Mesenchymal stem cell (in vitro differentiated cells and primary cell): ENCODE measurements at regions not wholly inside any gene's neighbourhood (a gene's known extent, or its start where the extent isn't known, plus 50 kb on each side); places are given as distances from the start of the nearest gene placed in this dataset.

ENCODE experiments used
- DNase-seq: peaks from one replicate; pipeline ENCODE4 v3.0.0-alpha.2; 2013
- H2AFZ ChIP-seq: one replicate; pipeline ENCODE4 v1.6.1; 2013; ENCODE audit warnings: low read depth, mild to moderate bottlenecking, control low read depth, inconsistent platforms, low read length, moderate library complexity
- H2AK5ac ChIP-seq: 2 replicates; pipeline ENCODE4 v1.6.1; 2013; ENCODE audit warnings: low read length, moderate library complexity, mild to moderate bottlenecking, inconsistent platforms; ENCODE audit not compliant: severe bottlenecking
- H2BK120ac ChIP-seq: one replicate; pipeline ENCODE4 v1.6.1; 2013; ENCODE audit warnings: low read depth, mild to moderate bottlenecking, inconsistent platforms, low read length, moderate library complexity
- H2BK12ac ChIP-seq, 2 experiments: one replicate each; pipeline ENCODE4 v1.6.1; 2013; ENCODE audit warnings: inconsistent platforms in 2 of 2, low read length in 2 of 2, mild to moderate bottlenecking in 2 of 2, moderate library complexity in 2 of 2, control low read depth in 1 of 2
- H2BK15ac ChIP-seq: one replicate; pipeline ENCODE4 v1.6.1; 2013; ENCODE audit warnings: mild to moderate bottlenecking, low read depth, inconsistent platforms; ENCODE audit not compliant: poor library complexity, severe bottlenecking
- H2BK5ac ChIP-seq: 2 replicates; pipeline ENCODE4 v1.6.1; 2013; ENCODE audit warnings: low read depth, mild to moderate bottlenecking, low read length, control low read depth, inconsistent platforms; ENCODE audit not compliant: poor library complexity, severe bottlenecking
- H3K14ac ChIP-seq, 2 experiments: one replicate each; pipeline ENCODE4 v1.6.1; 2013; ENCODE audit warnings: inconsistent platforms in 2 of 2, low read length in 2 of 2, control low read depth in 1 of 2, mild to moderate bottlenecking in 1 of 2, moderate library complexity in 1 of 2
- H3K18ac ChIP-seq, 2 experiments: one replicate each; pipeline ENCODE4 v1.6.1; 2013; ENCODE audit warnings: inconsistent platforms in 2 of 2, low read length in 2 of 2, control low read depth in 1 of 2, low read depth in 1 of 2, mild to moderate bottlenecking in 1 of 2
- H3K23ac ChIP-seq, 2 experiments: one replicate each; pipeline ENCODE4 v1.6.1; 2013; ENCODE audit warnings: inconsistent platforms in 2 of 2, low read length in 2 of 2, mild to moderate bottlenecking in 2 of 2, moderate library complexity in 2 of 2, control low read depth in 1 of 2
- H3K27ac ChIP-seq: 2 replicates; pipeline ENCODE4 v1.5.1; 2013; ENCODE audit warnings: mild to moderate bottlenecking, moderate library complexity, low read length, control low read depth, inconsistent platforms; ENCODE audit not compliant: poor library complexity, severe bottlenecking
- H3K27me3 ChIP-seq, 2 experiments: 2 replicates each; pipeline versions ENCODE4 v1.6.1 to v1.7.0; 2013; ENCODE audit warnings: low read length in 2 of 2, mild to moderate bottlenecking in 2 of 2, moderate library complexity in 2 of 2, control low read depth in 1 of 2, inconsistent platforms in 1 of 2; ENCODE audit not compliant: control insufficient read depth in 1 of 2, insufficient read depth in 1 of 2
- H3K36me3 ChIP-seq, 2 experiments: 2 replicates each; pipeline versions ENCODE4 v1.6.1 to v1.7.0; 2013; ENCODE audit warnings: low read length in 2 of 2, control low read depth in 1 of 2, inconsistent platforms in 1 of 2, low read depth in 1 of 2, mild to moderate bottlenecking in 1 of 2; ENCODE audit not compliant: insufficient read depth in 2 of 2, control insufficient read depth in 1 of 2
- H3K4ac ChIP-seq, 2 experiments: one replicate each; pipeline ENCODE4 v1.6.1; 2013; ENCODE audit warnings: inconsistent platforms in 2 of 2, low read length in 2 of 2, mild to moderate bottlenecking in 2 of 2, moderate library complexity in 2 of 2, control low read depth in 1 of 2, low read depth in 1 of 2
- H3K4me1 ChIP-seq: 2 replicates; pipeline ENCODE4 v1.6.1; 2013; ENCODE audit warnings: low read depth, low read length, control low read depth; ENCODE audit not compliant: control insufficient read depth, insufficient read depth
- H3K4me2 ChIP-seq: 2 replicates; pipeline ENCODE4 v1.6.1; 2013; ENCODE audit warnings: low read length, mild to moderate bottlenecking, inconsistent platforms; ENCODE audit not compliant: poor library complexity, severe bottlenecking
- H3K4me3 ChIP-seq, 2 experiments: 2 replicates each; pipeline versions ENCODE4 v1.5.1 to v1.7.0; 2013; ENCODE audit warnings: low read length in 2 of 2, mild to moderate bottlenecking in 2 of 2, control low read depth in 1 of 2, low read depth in 1 of 2; ENCODE audit not compliant: insufficient read depth in 1 of 2
- H3K79me1 ChIP-seq: replicated peaks from 2 replicates; pipeline ENCODE4 v1.6.1; 2013; ENCODE audit warnings: mild to moderate bottlenecking, control low read depth, low read length, inconsistent platforms; ENCODE audit not compliant: poor library complexity, severe bottlenecking
- H3K9ac ChIP-seq: 2 replicates; pipeline ENCODE4 v1.7.0; 2013; ENCODE audit warnings: mild to moderate bottlenecking, low read length, moderate library complexity
- H3K9me3 ChIP-seq: 2 replicates; pipeline ENCODE4 v1.7.0; 2013; ENCODE audit warnings: mild to moderate bottlenecking, low read length; ENCODE audit not compliant: control insufficient read depth
- H4K8ac ChIP-seq: one replicate; pipeline ENCODE4 v1.6.1; 2013; ENCODE audit warnings: inconsistent platforms, mild to moderate bottlenecking, low read length, moderate library complexity
- H4K91ac ChIP-seq: one replicate; pipeline ENCODE4 v1.6.1; 2013; ENCODE audit warnings: mild to moderate bottlenecking, low read length, inconsistent platforms
- WGBS: methylation state at CpG from one replicate; pipeline ENCODE4 v1.1.7; 2013; ENCODE audit warnings: mixed read lengths; 5-methylcytosine and 5-hydroxymethylcytosine counted together

GRCh38 chr5:85814596-85814995 is 803.1 kb upstream of the COX7C start:
- H2BK120ac ChIP-seq = no peak overlapping the region

GRCh38 chr5:85823462-85824426 is 794.0 kb upstream of the COX7C start:
- no peak overlapping the region for H2BK120ac ChIP-seq
- no peak overlapping the region for H3K4me3 ChIP-seq
- no peaks in the 10 kb centered on the region for H3K4me1 ChIP-seq
- H3K36me3 ChIP-seq = no peaks in the 10 kb centered on the region
- DNase-seq = no peak
- H2AK5ac ChIP-seq = no peak overlapping the region
- no peak overlapping the region for H2BK12ac ChIP-seq
- no peak overlapping the region for H3K4me2 ChIP-seq
- no peaks in the 10 kb centered on the region for H3K9me3 ChIP-seq
- no peak overlapping the region for H2BK5ac ChIP-seq
- 84% methylated on average over 4 of the region's 6 CpGs for WGBS
- no peak overlapping the region for H3K9ac ChIP-seq
- no peak overlapping the region for H2BK15ac ChIP-seq
- H3K27ac ChIP-seq = no peak overlapping the region
- no peaks in the 10 kb centered on the region for H3K27me3 ChIP-seq
- H3K4ac ChIP-seq = no peak overlapping the region
- no peak overlapping the region for H2AFZ ChIP-seq
- no peak overlapping the region for H4K91ac ChIP-seq
- no peak overlapping the region for H3K14ac ChIP-seq
- H3K23ac ChIP-seq = no peak overlapping the region
- H4K8ac ChIP-seq = no peak overlapping the region
- no peak overlapping the region for H3K18ac ChIP-seq
- no peaks in the 10 kb centered on the region for H3K79me1 ChIP-seq

More at GRCh38 chr5:85814596-85814995, 803.1 kb upstream of the COX7C start:
- Histone ChIP-seq H2AK5ac (no peak overlapping the region), H3K27ac (no peak overlapping the region), H3K18ac (no peak overlapping the region), H4K91ac (no peak overlapping the region), H2BK12ac (no peak overlapping the region), H3K23ac (no peak overlapping the region), H3K4ac (no peak overlapping the region), H3K4me3 (no peak overlapping the region), H3K4me2 (no peak overlapping the region), H3K79me1 (no peaks in the 10 kb centered on the region), H3K14ac (no peak overlapping the region), H2BK5ac (no peak overlapping the region), H3K9ac (no peak overlapping the region), H4K8ac (no peak overlapping the region), H2BK15ac (no peak overlapping the region), H3K27me3 (no peaks in the 10 kb centered on the region), H3K9me3 (no peaks in the 10 kb centered on the region), H2AFZ (no peak overlapping the region), H3K4me1 (no peaks in the 10 kb centered on the region), H3K36me3 (no peaks in the 10 kb centered on the region)
- DNase-seq = peak; percentile 86

- H2BK120ac ChIP-seq = no peak overlapping the region
- no peak overlapping the region for H4K8ac ChIP-seq
- H2AK5ac ChIP-seq = no peak overlapping the region
- H3K4me3 ChIP-seq = no peak overlapping the region
- H3K4me1 ChIP-seq = no peaks in the 10 kb centered on the region
- no peaks in the 10 kb centered on the region for H3K9me3 ChIP-seq
- H3K36me3 ChIP-seq = no peaks in the 10 kb centered on the region
- no peak overlapping the region for H3K4me2 ChIP-seq
- no peak for DNase-seq
- H3K18ac ChIP-seq = no peak overlapping the region
- H3K27ac ChIP-seq = no peak overlapping the region
- H3K23ac ChIP-seq = no peak overlapping the region
- no peaks in the 10 kb centered on the region for H3K27me3 ChIP-seq
- no peak overlapping the region for H3K14ac ChIP-seq
- no peak overlapping the region for H4K91ac ChIP-seq
- no peak overlapping the region for H2BK12ac ChIP-seq
- H3K4ac ChIP-seq = no peak overlapping the region
- no peak overlapping the region for H2BK15ac ChIP-seq
- no peak overlapping the region for H2AFZ ChIP-seq
- WGBS = 99% methylated on average over 4 of the region's 5 CpGs
- H2BK5ac ChIP-seq = no peak overlapping the region
- H3K79me1 ChIP-seq = no peaks in the 10 kb centered on the region
- H3K9ac ChIP-seq = no peak overlapping the region
Observed at GRCh38 chr5:85838781-85839180, 779.0 kb upstream of the COX7C start.

- H3K27me3 ChIP-seq = no peaks in the 10 kb centered on the region
- no peaks in the 10 kb centered on the region for H3K9me3 ChIP-seq
- no peak overlapping the region for H2BK12ac ChIP-seq
- 100% methylated on average over 1 of the region's 2 CpGs for WGBS
- no peak overlapping the region for H4K91ac ChIP-seq
- H3K9ac ChIP-seq = no peak overlapping the region
- H3K4ac ChIP-seq = no peak overlapping the region
- no peak overlapping the region for H3K4me3 ChIP-seq
- H2BK120ac ChIP-seq = no peak overlapping the region
- no peak overlapping the region for H3K4me2 ChIP-seq
- H2BK15ac ChIP-seq = no peak overlapping the region
- no peaks in the 10 kb centered on the region for H3K36me3 ChIP-seq
- H3K79me1 ChIP-seq = no peaks in the 10 kb centered on the region
- no peak overlapping the region for H3K14ac ChIP-seq
- H3K18ac ChIP-seq = no peak overlapping the region
- no peak overlapping the region for H3K27ac ChIP-seq
- no peaks in the 10 kb centered on the region for H3K4me1 ChIP-seq
- no peak overlapping the region for H2AK5ac ChIP-seq
- H2BK5ac ChIP-seq = no peak overlapping the region
- no peak for DNase-seq
- no peak overlapping the region for H2AFZ ChIP-seq
- no peak overlapping the region for H4K8ac ChIP-seq
- H3K23ac ChIP-seq = no peak overlapping the region
Observed at GRCh38 chr5:85841653-85842052, 776.1 kb upstream of the COX7C start.
